GM12873 (cell line): ENCODE measurements at regions not wholly inside any gene's neighbourhood (a gene's known extent, or its start where the extent isn't known, plus 50 kb on each side); places are given as distances from the start of the nearest gene placed in this dataset.

Experiments used
- CTCF ChIP-seq: IDR thresholded peaks from 2 replicates; pipeline ENCODE4 v1.5.1; 2012; ENCODE audit warnings: low read depth, mild to moderate bottlenecking, moderate library complexity, low read length, control low read depth; ENCODE audit not compliant: insufficient read depth; ENCODE audit errors: missing control alignments

GRCh38 chr10:88194041-88194887, 330.8 kb downstream of the PTEN start:
- no peak for TF ChIP-seq CTCF

GRCh38 chr10:88194961-88195367, 331.5 kb downstream of the PTEN start:
- TF ChIP-seq CTCF, result no peak

GRCh38 chr10:88195841-88196240, 332.4 kb downstream of the PTEN start:
- no peak for TF ChIP-seq CTCF

- no peak for TF ChIP-seq CTCF
These were observed 332.9 kb downstream of the PTEN start for GRCh38 chr10:88196291-88196690.

- no peak for TF ChIP-seq CTCF
These were observed 334.6 kb downstream of the PTEN start for GRCh38 chr10:88198023-88198422.

GRCh38 chr10:88200312-88201032, 337.0 kb downstream of the PTEN start:
- no peak for TF ChIP-seq CTCF

GRCh38 chr10:88205842-88206446, 342.5 kb downstream of the PTEN start:
- TF ChIP-seq CTCF, result no peak
